A673 (cell line): ENCODE measurements at regions not wholly inside any gene's neighbourhood (a gene's known extent, or its start where the extent isn't known, plus 50 kb on each side); places are given as distances from the start of the nearest gene placed in this dataset.
A peak's percentile ranks its signal among the peaks of the same experiment; 100 is the strongest.

Source experiments
- BruUV-seq: library from RNA; stranded (reverse); fragments of 400-500 nt; replicated peaks from 2 replicates; lab custom pipeline; 2021; lab: Mats Ljungman, UMichigan
- CTCF ChIA-PET: fragments of 300-600 bp; sonication (Branson Sonifier 250); formaldehyde crosslinking; loops from one replicate; lab custom pipeline; 2022; ENCODE audit warnings: antibody characterized with exemption; lab: Charles Lee
- POLR2A ChIA-PET: fragments of 300-600 bp; sonication (Branson Sonifier 250); formaldehyde crosslinking; loops from one replicate; lab custom pipeline; 2022; ENCODE audit warnings: antibody characterized with exemption; ENCODE audit not compliant: low non-redundant PET; lab: Charles Lee
- DNase-seq: peaks from one replicate; pipeline ENCODE4 v3.0.0-alpha.2; 2015; ENCODE audit warnings: low spot score
- H3K27ac ChIP-seq: fragments of 200-600 bp; sonication (generic); 2 replicates; pipeline ENCODE4 v1.5.1; 2016; ENCODE audit warnings: mixed run types, low read depth, mild to moderate bottlenecking, mixed read lengths, antibody characterized with exemption, low read length; ENCODE audit not compliant: poor library complexity, severe bottlenecking
- H3K27me3 ChIP-seq: fragments of 200-600 bp; sonication (generic); replicated peaks from 2 replicates; pipeline ENCODE4 v1.6.1; 2017; ENCODE audit warnings: mixed run types, low read depth, mild to moderate bottlenecking, mixed read lengths, antibody characterized with exemption, low read length; ENCODE audit not compliant: insufficient read depth, poor library complexity
- H3K36me3 ChIP-seq: fragments of 200-600 bp; sonication (generic); 2 replicates; pipeline ENCODE4 v1.6.1; 2016; ENCODE audit warnings: mixed run types, mild to moderate bottlenecking, mixed read lengths, antibody characterized with exemption, low read length; ENCODE audit not compliant: insufficient read depth, poor library complexity, severe bottlenecking
- H3K4me1 ChIP-seq: fragments of 200-600 bp; sonication (generic); 2 replicates; pipeline ENCODE4 v1.6.1; 2017; ENCODE audit warnings: mixed run types, mild to moderate bottlenecking, mixed read lengths, antibody characterized with exemption, low read length; ENCODE audit not compliant: insufficient read depth, poor library complexity, severe bottlenecking
- H3K4me3 ChIP-seq: fragments of 200-600 bp; sonication (generic); 2 replicates; pipeline ENCODE4 v1.5.1; 2016; ENCODE audit warnings: low read depth, mixed run types, mild to moderate bottlenecking, mixed read lengths, low read length; ENCODE audit not compliant: poor library complexity, severe bottlenecking
- H3K9me3 ChIP-seq: fragments of 200-600 bp; sonication (generic); 2 replicates; pipeline ENCODE4 v1.6.1; 2016; ENCODE audit warnings: mixed run types, low read depth, mild to moderate bottlenecking, mixed read lengths, antibody characterized with exemption, low read length; ENCODE audit not compliant: poor library complexity, severe bottlenecking
- CTCF ChIP-seq: fragments of 300-800, 200-600 bp; sonication (generic); conservative IDR thresholded peaks from 2 replicates; pipeline ENCODE4 v1.5.1; 2017; ENCODE audit warnings: low read depth, mild to moderate bottlenecking, antibody characterized with exemption, low read length, moderate library complexity, mixed read lengths
- EZH2 ChIP-seq: fragments of 200-600 bp; sonication (generic); IDR thresholded peaks from 2 replicates; pipeline ENCODE4 v1.6.1; 2017; ENCODE audit warnings: borderline replicate concordance, low read depth, mild to moderate bottlenecking, mixed read lengths, antibody characterized with exemption, low read length; ENCODE audit not compliant: poor library complexity, severe bottlenecking
- intact Hi-C: fragments of 100-400 bp; cut with micrococcal nuclease; formaldehyde crosslinking; loops from one replicate; pipeline ENCODE4 v1.10.0; 2022; ENCODE audit not compliant: unreplicated experiment

- Histone ChIP-seq H3K27ac (peak overlapping the region; percentile 80), H3K4me3 (no peak overlapping the region), H3K27me3 (no peaks in the 10 kb centered on the region), H3K9me3 (no peaks in the 10 kb centered on the region), H3K4me1 (peaks cover 45% of the 10 kb centered on the region), H3K36me3 (peaks cover 7% of the 10 kb centered on the region)
- BruUV-seq: no TSS peak
- intact Hi-C loops: no loop called here
- ChIA-PET POLR2A (no interaction called here), CTCF (no interaction called here)
- no peak for DNase-seq
- no peak for TF ChIP-seq EZH2
- no peak for TF ChIP-seq CTCF
Measured at GRCh38 chr16:85178006-85178591, 65.8 kb upstream of the CIBAR2 start.

- no peak overlapping the region for H3K27ac ChIP-seq
- no peak overlapping the region for H3K4me3 ChIP-seq
- intact Hi-C loops: no loop called here
- CTCF ChIA-PET: no interaction called here
- no peak for TF ChIP-seq CTCF
- no peak for TF ChIP-seq EZH2
- POLR2A ChIA-PET: no interaction called here
- H3K27me3 ChIP-seq: no peaks in the 10 kb centered on the region
- BruUV-seq: no TSS peak
- peaks cover 7% of the 10 kb centered on the region for H3K36me3 ChIP-seq
- no peak for DNase-seq
- peaks cover 40% of the 10 kb centered on the region for H3K4me1 ChIP-seq
- H3K9me3 ChIP-seq: peaks cover under 1% of the 10 kb centered on the region
Measured at GRCh38 chr16:85178596-85178995, 66.3 kb upstream of the CIBAR2 start.

GRCh38 chr16:85179344-85180046, 67.2 kb upstream of the CIBAR2 start:
- intact Hi-C loops: no loop called here
- Histone ChIP-seq H3K27ac (no peak overlapping the region), H3K36me3 (peaks cover 14% of the 10 kb centered on the region), H3K9me3 (peaks cover 9% of the 10 kb centered on the region), H3K27me3 (no peaks in the 10 kb centered on the region), H3K4me3 (no peak overlapping the region), H3K4me1 (peaks cover 31% of the 10 kb centered on the region)
- POLR2A ChIA-PET: no interaction called here
- no TSS peak for BruUV-seq
- CTCF ChIA-PET: no interaction called here
- TF ChIP-seq EZH2 (no peak), CTCF (no peak)
- no peak for DNase-seq
